ENCODE measurements at regions not wholly inside any gene's neighbourhood (a gene's known extent, or its start where the extent isn't known, plus 50 kb on each side); places are given as distances from the start of the nearest gene placed in this dataset.
"Not testable (repeated sequence)": the region's sequence is repeated elsewhere in the genome, so short reads cannot be mapped to it uniquely, and the experiment has no call there.

GRCh38 chr1:71345491-71345890, 264.7 kb upstream of the ZRANB2 start:
- DNase-seq (ENCODE audit: low read depth), result no peak

- DNase-seq (ENCODE audit: low read depth), result no peak
These were observed 263.0 kb upstream of the ZRANB2 start for GRCh38 chr1:71343686-71344416.

- no peak for DNase-seq (ENCODE audit: low read depth)
These were observed 258.4 kb upstream of the ZRANB2 start for GRCh38 chr1:71339238-71339637.

- no peak for DNase-seq (ENCODE audit: low read depth)
These were observed 250.2 kb upstream of the ZRANB2 start for GRCh38 chr1:71330991-71331390.

GRCh38 chr1:71324671-71325267, 243.9 kb upstream of the ZRANB2 start:
- no peak for DNase-seq (ENCODE audit: low read depth)

GRCh38 chr1:71312545-71312944, 231.7 kb upstream of the ZRANB2 start:
- DNase-seq (ENCODE audit: low read depth), result no peak

GRCh38 chr1:71311376-71311775, 230.5 kb upstream of the ZRANB2 start:
- peak; percentile 42 for DNase-seq (ENCODE audit: low read depth)

- peak; percentile 71 for DNase-seq (ENCODE audit: low read depth)
These were observed 226.6 kb upstream of the ZRANB2 start for GRCh38 chr1:71307451-71307850.

- peak; percentile 27 for DNase-seq (ENCODE audit: low read depth)
These were observed 223.3 kb upstream of the ZRANB2 start for GRCh38 chr1:71304125-71304524.

- peak; percentile 70 for DNase-seq (ENCODE audit: low read depth)
These were observed 222.8 kb upstream of the ZRANB2 start for GRCh38 chr1:71303617-71304041.

GRCh38 chr1:71298633-71299032, 217.8 kb upstream of the ZRANB2 start:
- DNase-seq (ENCODE audit: low read depth), result peak; percentile 33

- no peak for DNase-seq (ENCODE audit: low read depth)
These were observed 215.8 kb upstream of the ZRANB2 start for GRCh38 chr1:71296551-71297134.

- DNase-seq (ENCODE audit: low read depth), result peak; percentile 6
These were observed 214.5 kb upstream of the ZRANB2 start for GRCh38 chr1:71295350-71295749.

- peak; percentile 50 for DNase-seq (ENCODE audit: low read depth)
These were observed 213.3 kb upstream of the ZRANB2 start for GRCh38 chr1:71294178-71294577.

- no peak for DNase-seq (ENCODE audit: low read depth)
These were observed 211.4 kb upstream of the ZRANB2 start for GRCh38 chr1:71292203-71292602.

GRCh38 chr1:71290506-71291237, 209.8 kb upstream of the ZRANB2 start:
- not testable (repeated sequence) for DNase-seq (ENCODE audit: low read depth)

GRCh38 chr1:71285529-71285928, 204.7 kb upstream of the ZRANB2 start:
- no peak for DNase-seq (ENCODE audit: low read depth)

- no peak for DNase-seq (ENCODE audit: low read depth)
These were observed 195.6 kb upstream of the ZRANB2 start for GRCh38 chr1:71276466-71276865.

- DNase-seq (ENCODE audit: low read depth), result no peak
These were observed 192.5 kb upstream of the ZRANB2 start for GRCh38 chr1:71273334-71273733.

- no peak for DNase-seq (ENCODE audit: low read depth)
These were observed 189.6 kb upstream of the ZRANB2 start for GRCh38 chr1:71270394-71270915.

GRCh38 chr1:71269818-71270217, 189.0 kb upstream of the ZRANB2 start:
- no peak for DNase-seq (ENCODE audit: low read depth)

GRCh38 chr1:71269179-71269578, 188.3 kb upstream of the ZRANB2 start:
- DNase-seq (ENCODE audit: low read depth), result no peak
